ENCODE measurements at regions not wholly inside any gene's neighbourhood (a gene's known extent, or its start where the extent isn't known, plus 50 kb on each side); places are given as distances from the start of the nearest gene placed in this dataset.

DNA sequence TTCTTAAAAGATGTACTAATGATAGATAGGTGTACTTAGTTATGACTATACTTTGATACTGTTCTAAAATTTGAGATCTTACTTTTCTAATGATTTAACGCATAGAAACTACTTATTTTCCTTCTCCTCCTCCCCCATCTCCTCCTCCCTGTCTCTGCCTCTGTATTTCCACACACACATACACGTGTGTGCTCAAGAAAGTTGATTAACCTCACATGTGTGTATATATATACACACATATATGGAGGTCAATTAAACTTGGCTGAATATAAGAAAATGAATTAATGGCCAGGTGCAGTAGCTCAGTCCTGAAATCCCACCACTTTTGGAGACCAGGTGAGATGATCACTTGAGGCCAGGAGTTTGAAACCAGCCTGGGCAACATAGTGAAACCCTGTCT, 362.7 kb upstream of the SYT1 start:
- Histone ChIP-seq H2AFZ (ENCODE audit: low read depth, low read length) (no peak overlapping the region), H3K9me3 (replicated peaks; ENCODE audit: control insufficient read depth, insufficient read depth, low read length) (no peaks in the 10 kb centered on the region), H3K27me3 (ENCODE audit: control insufficient read depth in 2 of 2, insufficient read depth in 2 of 2, low read length in 2 of 2) (no peaks in the 10 kb centered on the region), H3K4me2 (ENCODE audit: insufficient read depth, low read length) (no peak overlapping the region), H3K36me3 (ENCODE audit: control insufficient read depth in 2 of 2, extremely low read depth in 1 of 2, insufficient read depth in 2 of 2, low read length in 2 of 2) (no peaks in the 10 kb centered on the region), H4K20me1 (replicated peaks; ENCODE audit: control insufficient read depth, extremely low read depth, insufficient read depth, low read length) (no peaks in the 10 kb centered on the region), H3K9ac (replicated peaks; ENCODE audit: extremely low read depth, insufficient read depth, low read length) (no peak overlapping the region), H3K4me1 (ENCODE audit: control insufficient read depth, extremely low read depth, insufficient read depth, low read length) (no peaks in the 10 kb centered on the region), H3K4me3 (replicated peaks in 1 of 3; ENCODE audit: insufficient read depth in 1 of 3, low read depth in 1 of 3, low read length in 3 of 3) (no peak overlapping the region), H3K79me2 (ENCODE audit: control insufficient read depth, insufficient read depth, low read length) (no peaks in the 10 kb centered on the region), H3K9me1 (replicated peaks; ENCODE audit: control insufficient read depth, extremely low read depth, insufficient read depth, low read length) (no peaks in the 10 kb centered on the region), H3K27ac (ENCODE audit: insufficient read depth, low read depth, low read length) (no peak overlapping the region)
- no peak for FAIRE-seq
- no peak for DNase-seq (ENCODE audit: low read depth, low spot score)
- ChIA-PET POLR2A (no interaction called here), CTCF (no interaction called here)
- intact Hi-C loops (cut with micrococcal nuclease), result no loop called here
- TF ChIP-seq POLR2AphosphoS5 (IDR thresholded peaks at IDR 0.05; ENCODE audit: insufficient read depth, low read depth, low read length) (no peak), FOS (IDR thresholded peaks at IDR 0.05; ENCODE audit: borderline replicate concordance, insufficient read depth, low read length) (no peak), EZH2 (IDR thresholded peaks at IDR 0.05; ENCODE audit: borderline replicate concordance, low read depth, low read length, severe bottlenecking) (no peak), GATA2 (IDR thresholded peaks at IDR 0.05; ENCODE audit: insufficient read depth, insufficient read length, low read depth, low read length) (no peak), POLR2A (IDR thresholded peaks at IDR 0.05; ENCODE audit: low read depth, low read length) (no peak), MYC (IDR thresholded peaks at IDR 0.05; ENCODE audit: low read depth, low read length) (no peak), JUN (IDR thresholded peaks at IDR 0.05; ENCODE audit: borderline replicate concordance, insufficient read depth, insufficient read length, low read depth) (no peak)
- TF ChIP-seq, protein P1, sequence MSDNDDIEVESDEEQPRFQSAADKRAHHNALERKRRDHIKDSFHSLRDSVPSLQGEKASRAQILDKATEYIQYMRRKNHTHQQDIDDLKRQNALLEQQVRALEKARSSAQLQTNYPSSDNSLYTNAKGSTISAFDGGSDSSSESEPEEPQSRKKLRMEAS (IDR thresholded peaks at IDR 0.05; ENCODE audit: insufficient read depth, insufficient read length), result no peak
- BruUV-seq (replicated peaks), result no TSS peak
- dilution Hi-C loops (cut with MboI; ENCODE audit: extremely low pct_ligation_motif_present, low sequenced_read_pairs), result no loop called here

DNA sequence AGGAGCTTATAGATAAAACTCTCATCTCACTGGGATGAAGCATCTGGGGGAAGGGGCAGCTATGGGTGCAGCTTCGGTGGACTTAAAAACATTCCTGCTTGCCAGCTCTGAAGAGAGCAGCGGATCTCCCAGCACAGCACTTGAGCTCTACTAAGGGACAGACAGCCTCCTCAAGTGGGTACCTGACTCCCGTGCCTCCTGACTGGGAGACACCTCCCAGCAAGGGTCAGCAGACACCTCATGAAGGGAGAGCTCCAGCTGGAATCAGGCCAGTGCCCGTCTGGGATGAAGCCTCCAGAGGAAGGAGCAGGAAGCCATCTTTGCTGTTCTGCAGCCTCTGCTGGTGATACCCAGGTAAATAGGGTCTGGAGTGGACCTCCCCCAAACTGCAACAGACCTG, 345.2 kb upstream of the SYT1 start:
- no peak overlapping the region for H3K27ac ChIP-seq (ENCODE audit: insufficient read depth, low read depth, low read length)
- no peaks in the 10 kb centered on the region for H3K9me1 ChIP-seq (replicated peaks; ENCODE audit: control insufficient read depth, extremely low read depth, insufficient read depth, low read length)
- POLR2A ChIA-PET, result no interaction called here
- dilution Hi-C loops (cut with MboI; ENCODE audit: extremely low pct_ligation_motif_present, low sequenced_read_pairs), result no loop called here
- CTCF ChIA-PET, result no interaction called here
- no peaks in the 10 kb centered on the region for H3K79me2 ChIP-seq (ENCODE audit: control insufficient read depth, insufficient read depth, low read length)
- H3K4me2 ChIP-seq (ENCODE audit: insufficient read depth, low read length), result no peak overlapping the region
- no peak for TF ChIP-seq JUN (IDR thresholded peaks at IDR 0.05; ENCODE audit: borderline replicate concordance, insufficient read depth, insufficient read length, low read depth)
- TF ChIP-seq POLR2AphosphoS5 (IDR thresholded peaks at IDR 0.05; ENCODE audit: insufficient read depth, low read depth, low read length), result no peak
- TF ChIP-seq, protein P2, sequence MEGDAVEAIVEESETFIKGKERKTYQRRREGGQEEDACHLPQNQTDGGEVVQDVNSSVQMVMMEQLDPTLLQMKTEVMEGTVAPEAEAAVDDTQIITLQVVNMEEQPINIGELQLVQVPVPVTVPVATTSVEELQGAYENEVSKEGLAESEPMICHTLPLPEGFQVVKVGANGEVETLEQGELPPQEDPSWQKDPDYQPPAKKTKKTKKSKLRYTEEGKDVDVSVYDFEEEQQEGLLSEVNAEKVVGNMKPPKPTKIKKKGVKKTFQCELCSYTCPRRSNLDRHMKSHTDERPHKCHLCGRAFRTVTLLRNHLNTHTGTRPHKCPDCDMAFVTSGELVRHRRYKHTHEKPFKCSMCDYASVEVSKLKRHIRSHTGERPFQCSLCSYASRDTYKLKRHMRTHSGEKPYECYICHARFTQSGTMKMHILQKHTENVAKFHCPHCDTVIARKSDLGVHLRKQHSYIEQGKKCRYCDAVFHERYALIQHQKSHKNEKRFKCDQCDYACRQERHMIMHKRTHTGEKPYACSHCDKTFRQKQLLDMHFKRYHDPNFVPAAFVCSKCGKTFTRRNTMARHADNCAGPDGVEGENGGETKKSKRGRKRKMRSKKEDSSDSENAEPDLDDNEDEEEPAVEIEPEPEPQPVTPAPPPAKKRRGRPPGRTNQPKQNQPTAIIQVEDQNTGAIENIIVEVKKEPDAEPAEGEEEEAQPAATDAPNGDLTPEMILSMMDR (IDR thresholded peaks at IDR 0.05; ENCODE audit: extremely low read depth in 1 of 2, insufficient read depth in 1 of 2, low read depth in 1 of 2, low read length in 2 of 2), result no peak
- no peak for TF ChIP-seq EZH2 (IDR thresholded peaks at IDR 0.05; ENCODE audit: borderline replicate concordance, low read depth, low read length, severe bottlenecking)
- TF ChIP-seq, protein P1 (IDR thresholded peaks at IDR 0.05; ENCODE audit: insufficient read depth, insufficient read length), result no peak
- TF ChIP-seq MYC (IDR thresholded peaks at IDR 0.05; ENCODE audit: low read depth, low read length), result no peak
- H3K9ac ChIP-seq (replicated peaks; ENCODE audit: extremely low read depth, insufficient read depth, low read length), result no peak overlapping the region
- no peaks in the 10 kb centered on the region for H3K36me3 ChIP-seq (ENCODE audit: control insufficient read depth in 2 of 2, extremely low read depth in 1 of 2, insufficient read depth in 2 of 2, low read length in 2 of 2)
- no TSS peak for BruUV-seq (replicated peaks)
- H4K20me1 ChIP-seq (replicated peaks; ENCODE audit: control insufficient read depth, extremely low read depth, insufficient read depth, low read length), result no peaks in the 10 kb centered on the region
- H2AFZ ChIP-seq (ENCODE audit: low read depth, low read length), result no peak overlapping the region
- DNase-seq (ENCODE audit: low read depth, low spot score) (no peak), FAIRE-seq (no peak)
- no peak overlapping the region for H3K4me3 ChIP-seq (replicated peaks in 1 of 3; ENCODE audit: insufficient read depth in 1 of 3, low read depth in 1 of 3, low read length in 3 of 3)
- H3K4me1 ChIP-seq (ENCODE audit: control insufficient read depth, extremely low read depth, insufficient read depth, low read length), result no peaks in the 10 kb centered on the region
- intact Hi-C loops (cut with micrococcal nuclease), result no loop called here
- no peaks in the 10 kb centered on the region for H3K9me3 ChIP-seq (replicated peaks; ENCODE audit: control insufficient read depth, insufficient read depth, low read length)
- no peaks in the 10 kb centered on the region for H3K27me3 ChIP-seq (ENCODE audit: control insufficient read depth in 2 of 2, insufficient read depth in 2 of 2, low read length in 2 of 2)
